WTC11 (cell line): ENCODE measurements at regions not wholly inside any gene's neighbourhood (a gene's known extent, or its start where the extent isn't known, plus 50 kb on each side); places are given as distances from the start of the nearest gene placed in this dataset.

ENCODE experiments used
- ARID4B ChIP-seq: sonication (generic); formaldehyde crosslinking; IDR thresholded peaks from 2 replicates; pipeline ENCODE4 v1.8.0; 2023; ENCODE audit warnings: missing genetic modification reagents, mild to moderate bottlenecking, borderline replicate concordance
- CTCF ChIP-seq: fragments of 200-600 bp; IDR thresholded peaks from 2 replicates; pipeline ENCODE4 v1.8.0; 2022; ENCODE audit warnings: antibody characterized with exemption
- E2F4 ChIP-seq: sonication (generic); formaldehyde crosslinking; IDR thresholded peaks from 2 replicates; pipeline ENCODE4 v1.8.1; 2022; ENCODE audit warnings: low read depth, mild to moderate bottlenecking, moderate library complexity, missing genetic modification reagents, borderline replicate concordance
- JAZF1 ChIP-seq: fragments of 250-450 bp; sonication (Bioruptor Pico); IDR thresholded peaks from 2 replicates; pipeline ENCODE4 v1.9.0; 2021; ENCODE audit warnings: moderate library complexity, mild to moderate bottlenecking, inconsistent platforms

GRCh38 chr18:57863706-57864105 is 60.6 kb upstream of the ATP8B1 start:
- TF ChIP-seq ARID4B: no peak
- no peak for TF ChIP-seq CTCF
- no peak for TF ChIP-seq JAZF1
- TF ChIP-seq E2F4 (CRISPR knock-in tag): no peak
